ENCODE measurements at regions not wholly inside any gene's neighbourhood (a gene's known extent, or its start where the extent isn't known, plus 50 kb on each side); places are given as distances from the start of the nearest gene placed in this dataset.
"Not testable (repeated sequence)": the region's sequence is repeated elsewhere in the genome, so short reads cannot be mapped to it uniquely, and the experiment has no call there.

DNA sequence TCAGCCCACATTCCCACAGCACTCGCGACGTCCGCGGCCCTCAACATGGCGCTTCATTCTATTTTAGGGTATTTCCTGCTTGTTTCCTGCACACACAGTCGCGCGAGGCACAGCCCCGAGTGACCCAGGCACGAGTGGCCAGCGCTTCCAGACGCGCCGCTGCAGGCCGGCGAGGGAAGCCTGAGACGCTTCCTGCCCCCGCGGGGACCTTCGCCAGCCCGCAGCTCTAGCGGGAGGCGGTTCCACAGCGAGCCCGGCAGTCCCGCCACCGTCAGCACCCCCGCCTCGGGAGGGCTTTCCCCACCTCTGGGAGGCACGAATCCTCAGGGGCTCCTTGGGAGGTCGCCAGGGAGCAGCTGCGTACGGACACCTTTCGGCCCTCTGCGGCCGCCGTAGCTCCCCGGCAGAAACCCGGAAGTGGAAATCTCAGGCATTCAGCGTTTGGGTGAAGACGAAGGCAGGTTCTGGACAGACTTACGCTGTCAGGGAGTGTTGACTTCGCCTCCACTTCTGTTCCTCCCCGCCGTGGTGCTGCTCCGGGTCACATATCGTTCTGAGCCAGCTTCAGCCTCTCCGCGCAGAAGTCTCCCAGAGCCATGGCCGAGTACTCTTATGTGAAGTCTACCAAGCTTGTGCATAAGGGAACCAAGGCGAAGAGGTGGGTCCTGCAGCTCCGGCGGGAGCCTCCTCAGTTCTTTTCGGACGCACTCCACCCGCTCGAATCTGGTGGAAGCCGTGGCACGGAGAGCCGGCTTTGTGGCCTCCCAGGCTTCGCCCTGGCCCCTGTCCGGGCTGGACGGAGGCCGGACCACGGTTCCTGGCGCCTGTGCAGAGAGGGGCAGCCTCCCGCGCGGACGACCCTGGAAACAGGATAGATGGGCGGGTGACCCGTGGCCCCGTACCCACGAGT, 2925.9 kb upstream of the OR11H1 start:
- Histone ChIP-seq H3K36me3 (no peaks in the 10 kb centered on the region), H3K4me3 (peak overlapping the region in 1 of 4 donors; percentile 23), H3K27ac (no peak overlapping the region), H3K4me1 (no peaks in the 10 kb centered on the region), H3K27me3 (no peaks in the 10 kb centered on the region), H3K9me3 (peaks cover 0 to 30% (median 2%) of the 10 kb centered on the region in 4 donors)
- TF ChIP-seq, protein P1, sequence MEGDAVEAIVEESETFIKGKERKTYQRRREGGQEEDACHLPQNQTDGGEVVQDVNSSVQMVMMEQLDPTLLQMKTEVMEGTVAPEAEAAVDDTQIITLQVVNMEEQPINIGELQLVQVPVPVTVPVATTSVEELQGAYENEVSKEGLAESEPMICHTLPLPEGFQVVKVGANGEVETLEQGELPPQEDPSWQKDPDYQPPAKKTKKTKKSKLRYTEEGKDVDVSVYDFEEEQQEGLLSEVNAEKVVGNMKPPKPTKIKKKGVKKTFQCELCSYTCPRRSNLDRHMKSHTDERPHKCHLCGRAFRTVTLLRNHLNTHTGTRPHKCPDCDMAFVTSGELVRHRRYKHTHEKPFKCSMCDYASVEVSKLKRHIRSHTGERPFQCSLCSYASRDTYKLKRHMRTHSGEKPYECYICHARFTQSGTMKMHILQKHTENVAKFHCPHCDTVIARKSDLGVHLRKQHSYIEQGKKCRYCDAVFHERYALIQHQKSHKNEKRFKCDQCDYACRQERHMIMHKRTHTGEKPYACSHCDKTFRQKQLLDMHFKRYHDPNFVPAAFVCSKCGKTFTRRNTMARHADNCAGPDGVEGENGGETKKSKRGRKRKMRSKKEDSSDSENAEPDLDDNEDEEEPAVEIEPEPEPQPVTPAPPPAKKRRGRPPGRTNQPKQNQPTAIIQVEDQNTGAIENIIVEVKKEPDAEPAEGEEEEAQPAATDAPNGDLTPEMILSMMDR (IDR thresholded peaks at IDR 0.05), result no peak
- TF ChIP-seq POLR2A (IDR thresholded peaks at IDR 0.05), result no peak
- DNase-seq, result peak in 1 of 3 donors; percentile 58

DNA sequence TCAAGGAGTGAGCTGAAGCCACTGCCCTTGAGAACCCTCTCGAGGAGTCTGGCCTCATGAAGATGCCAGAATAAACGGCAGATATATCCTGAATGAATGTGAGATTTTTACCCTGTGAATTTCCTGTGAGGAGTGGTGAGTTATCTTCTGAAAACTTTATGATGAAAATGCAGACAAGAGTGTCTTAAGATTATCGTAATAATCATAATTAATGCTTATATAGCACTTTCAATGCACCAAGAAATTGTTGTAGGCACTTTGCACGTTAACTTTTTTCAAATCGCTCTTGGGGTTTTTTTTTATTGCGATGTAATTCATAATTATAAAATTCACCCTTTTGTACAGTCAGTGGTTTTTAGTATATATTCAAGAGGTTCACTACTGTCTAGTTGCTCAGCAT, 2924.6 kb upstream of the OR11H1 start:
- H3K9me3 ChIP-seq, result peaks cover 0 to 24% (median 2%) of the 10 kb centered on the region in 4 donors
- not testable (repeated sequence) for H3K27me3 ChIP-seq, H3K27ac ChIP-seq, H3K4me1 ChIP-seq, H3K4me3 ChIP-seq, DNase-seq, H3K36me3 ChIP-seq

DNA sequence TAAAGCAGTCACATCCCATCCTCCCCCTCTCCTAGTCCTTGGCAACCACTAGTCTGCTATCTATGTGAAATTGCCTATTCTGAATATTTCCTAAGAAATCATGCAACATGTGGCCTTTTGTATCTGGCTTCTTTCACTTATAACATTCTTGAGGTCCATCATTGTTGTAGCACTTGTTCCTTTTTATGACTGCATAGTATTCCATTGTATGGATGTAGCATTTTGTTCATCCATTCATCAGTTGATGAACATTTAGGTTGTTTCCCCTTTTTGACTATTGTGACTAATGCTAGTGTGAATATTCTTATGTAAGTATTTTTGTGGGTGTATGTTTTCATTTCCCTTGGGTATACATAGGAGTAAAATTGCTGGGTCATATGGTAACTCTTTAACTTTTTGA, 2924.2 kb upstream of the OR11H1 start:
- H3K9me3 ChIP-seq, result peaks cover 0 to 22% (median 2%) of the 10 kb centered on the region in 4 donors
- not testable (repeated sequence) for H3K27ac ChIP-seq, H3K4me1 ChIP-seq, H3K36me3 ChIP-seq, H3K27me3 ChIP-seq, H3K4me3 ChIP-seq, DNase-seq

DNA sequence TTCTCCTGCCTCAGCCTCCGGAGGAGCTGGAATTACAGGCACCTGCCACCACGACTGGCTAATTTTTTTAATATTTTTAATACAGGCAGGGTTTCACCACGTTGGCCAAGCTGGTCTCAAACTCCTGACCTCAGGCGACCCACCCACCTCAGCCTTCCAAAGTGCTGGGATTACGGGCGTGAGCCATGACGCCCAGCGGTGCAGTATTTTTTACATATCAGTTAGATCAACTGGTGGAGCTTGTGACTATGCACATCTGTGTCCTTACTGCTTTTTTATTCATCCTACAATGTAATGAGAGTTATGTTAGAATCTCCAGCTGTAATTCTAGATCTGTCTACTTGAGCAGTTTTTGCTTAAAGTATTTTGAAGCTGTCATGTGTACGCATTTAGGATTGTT, 2919.5 kb upstream of the OR11H1 start:
- not testable (repeated sequence) for DNase-seq, H3K4me1 ChIP-seq, H3K9me3 ChIP-seq, H3K4me3 ChIP-seq, H3K27ac ChIP-seq, H3K36me3 ChIP-seq, H3K27me3 ChIP-seq

DNA sequence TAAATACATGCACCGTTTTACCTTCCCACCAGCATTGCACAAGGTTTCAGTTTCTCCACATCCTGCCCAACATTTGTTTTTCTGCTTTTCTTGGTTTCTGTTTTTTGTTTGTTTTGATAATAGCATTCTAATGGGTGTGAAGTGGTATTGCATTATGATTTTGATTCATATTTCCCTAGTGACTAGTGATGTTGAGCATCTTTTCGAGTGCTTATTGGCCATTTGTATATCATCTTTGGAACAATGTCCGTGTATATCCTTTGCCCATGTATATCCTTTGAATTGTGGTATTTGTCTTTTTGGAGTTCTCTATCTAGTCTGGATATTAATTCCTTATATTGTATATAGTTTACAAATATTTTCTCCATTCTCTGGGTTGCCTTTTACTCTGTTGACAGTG, 2914.8 kb upstream of the OR11H1 start:
- no peaks in the 10 kb centered on the region for H3K36me3 ChIP-seq
- TF ChIP-seq POLR2A (IDR thresholded peaks at IDR 0.05), result no peak
- TF ChIP-seq, protein P1 (IDR thresholded peaks at IDR 0.05), result no peak
- no peaks in the 10 kb centered on the region for H3K4me1 ChIP-seq
- H3K4me3 ChIP-seq, result no peak overlapping the region
- no peak for DNase-seq
- H3K27ac ChIP-seq, result no peak overlapping the region
- peaks cover 0 to 5% (median 2%) of the 10 kb centered on the region in 4 donors for H3K9me3 ChIP-seq
- H3K27me3 ChIP-seq, result no peaks in the 10 kb centered on the region

DNA sequence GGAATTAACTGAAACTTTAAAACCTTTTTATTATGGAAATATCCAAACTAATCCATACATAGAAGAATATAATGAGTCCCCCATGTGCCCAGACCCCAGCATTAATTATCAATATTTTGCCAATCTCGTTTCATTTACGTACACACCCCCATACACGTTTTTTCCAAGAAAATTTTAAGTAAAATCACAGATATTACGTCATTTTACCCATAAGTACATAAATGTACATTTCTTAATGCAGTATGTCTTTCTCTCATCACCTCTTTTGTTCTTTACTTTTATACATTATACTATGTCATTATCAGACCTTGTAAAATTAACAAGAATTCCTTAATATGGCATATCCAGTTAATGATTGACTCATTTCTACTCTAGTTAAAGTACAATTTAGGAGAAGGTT, 2914.1 kb upstream of the OR11H1 start:
- H3K9me3 ChIP-seq, H3K27ac ChIP-seq: not testable (repeated sequence)

DNA sequence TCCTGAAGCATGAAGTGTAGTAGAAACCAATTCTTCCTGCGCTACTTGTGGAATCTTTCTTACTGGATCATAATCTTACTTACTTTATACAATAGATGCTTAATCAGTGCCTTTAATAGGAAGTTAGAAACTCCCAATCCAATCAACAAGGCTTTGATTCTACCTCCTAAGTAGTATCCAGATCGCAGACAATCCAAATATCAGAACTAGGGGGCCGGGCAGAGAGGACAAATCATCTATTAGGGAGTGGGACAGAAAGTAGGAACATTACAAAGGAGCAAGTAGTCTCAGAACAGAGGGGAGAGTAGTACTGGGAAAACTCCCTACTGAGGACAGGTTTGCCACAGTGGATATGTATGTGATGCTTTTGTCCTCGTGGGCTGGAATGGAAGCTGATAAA, 2901.1 kb upstream of the OR11H1 start:
- not testable (repeated sequence) for H3K36me3 ChIP-seq, H3K4me3 ChIP-seq, DNase-seq, H3K27me3 ChIP-seq, H3K4me1 ChIP-seq, H3K27ac ChIP-seq
- peaks cover 0 to 19% (median 0%) of the 10 kb centered on the region in 4 donors for H3K9me3 ChIP-seq

More for the DNA sequence above, 2914.1 kb upstream of the OR11H1 start:
- not testable (repeated sequence) for H3K36me3 ChIP-seq, H3K4me3 ChIP-seq, DNase-seq, H3K4me1 ChIP-seq, H3K27me3 ChIP-seq

DNA sequence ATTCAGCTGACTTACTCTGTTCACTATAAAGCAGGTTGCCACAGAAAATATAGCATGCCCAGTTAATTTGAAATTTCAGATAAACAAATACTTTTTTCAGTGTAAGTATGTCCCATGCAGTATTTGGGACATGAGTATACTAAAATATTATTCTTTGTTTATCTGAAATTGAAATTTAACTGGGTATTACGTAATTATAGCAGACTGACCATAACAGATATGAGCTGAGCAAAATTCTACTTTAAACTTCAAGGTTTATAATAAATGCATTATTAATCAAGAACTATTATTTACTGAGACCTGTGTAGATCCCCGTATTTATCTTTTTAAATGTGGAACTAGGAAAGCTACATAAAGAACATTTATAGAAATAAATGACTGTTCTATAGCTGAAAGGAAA, 2898.2 kb upstream of the OR11H1 start:
- H3K27me3 ChIP-seq, DNase-seq, H3K4me1 ChIP-seq, H3K27ac ChIP-seq, H3K4me3 ChIP-seq, H3K36me3 ChIP-seq: not testable (repeated sequence)
- H3K9me3 ChIP-seq, result peaks cover 0 to 18% (median 1%) of the 10 kb centered on the region in 4 donors

DNA sequence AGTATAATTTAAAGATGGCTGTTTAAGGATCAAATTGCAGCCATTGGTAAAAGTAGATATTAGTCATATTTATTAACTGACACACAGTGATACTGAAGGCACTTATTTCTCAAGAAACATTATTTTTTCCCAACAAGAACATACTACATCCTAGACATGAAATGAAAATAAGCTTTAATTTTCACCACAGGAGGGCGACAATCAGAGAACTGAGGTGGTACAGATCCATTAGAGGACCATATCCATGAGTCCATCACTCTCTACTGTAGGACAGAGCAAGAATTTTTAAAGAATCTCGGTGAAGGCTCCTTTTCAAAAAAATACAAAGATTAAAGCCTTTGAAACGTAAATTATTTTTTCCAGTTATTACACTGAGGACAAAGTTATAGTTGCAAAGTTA, 2897.0 kb upstream of the OR11H1 start:
- peaks cover 0 to 23% (median 1%) of the 10 kb centered on the region in 4 donors for H3K9me3 ChIP-seq
- H3K4me1 ChIP-seq, H3K4me3 ChIP-seq, H3K27me3 ChIP-seq, DNase-seq, H3K27ac ChIP-seq, H3K36me3 ChIP-seq: not testable (repeated sequence)

DNA sequence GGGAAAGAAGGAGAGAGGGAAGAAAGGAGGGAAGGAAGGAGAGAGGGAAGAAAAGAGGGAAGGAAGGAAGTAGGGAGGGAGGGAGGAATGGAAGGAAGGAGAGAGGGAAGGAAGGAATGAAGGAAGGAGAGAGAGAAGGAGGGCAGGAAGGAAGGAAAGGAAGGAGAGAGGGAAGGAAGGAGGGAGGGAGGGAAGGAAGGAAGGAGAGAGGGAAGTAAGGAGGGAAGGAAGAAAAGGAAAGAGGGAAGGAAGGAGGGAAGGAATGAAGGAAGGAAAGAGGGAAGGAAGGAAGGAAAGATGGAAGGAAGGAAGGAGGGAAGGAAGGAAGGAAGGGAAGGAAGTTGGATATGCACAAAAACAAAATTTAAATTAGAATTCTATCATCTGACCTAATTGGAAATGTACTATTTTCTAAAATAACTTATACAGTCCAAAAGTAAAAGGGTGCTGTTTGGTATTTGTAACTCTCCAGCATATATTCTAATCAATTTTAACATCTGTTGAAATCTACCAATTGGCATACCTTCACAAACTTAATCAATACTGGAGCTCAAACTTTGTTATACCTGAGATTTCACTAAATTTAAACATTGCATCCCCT, 2890.3 kb upstream of the OR11H1 start:
- not testable (repeated sequence) for H3K27ac ChIP-seq, H3K36me3 ChIP-seq, H3K4me1 ChIP-seq, H3K27me3 ChIP-seq, H3K4me3 ChIP-seq, H3K9me3 ChIP-seq, DNase-seq

DNA sequence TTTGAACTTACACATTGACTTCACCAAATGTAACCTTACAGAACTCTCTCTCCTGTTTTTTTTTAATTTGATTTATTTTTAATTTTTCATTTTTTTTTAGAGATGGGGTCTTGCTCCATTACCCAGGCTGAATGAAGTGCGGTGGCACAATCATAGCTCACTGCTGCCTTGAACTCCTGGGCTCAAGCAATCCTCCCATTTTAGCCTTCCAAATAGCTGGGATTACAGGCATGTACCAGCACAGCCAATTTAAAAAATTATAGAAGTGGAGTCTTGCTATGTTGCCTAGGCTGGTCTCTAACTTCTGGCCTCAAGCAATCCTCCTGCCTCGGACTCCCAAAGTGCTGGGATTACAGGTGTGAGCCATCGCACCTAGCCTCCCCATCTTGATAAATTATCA, 2889.7 kb upstream of the OR11H1 start:
- H3K4me1 ChIP-seq, DNase-seq, H3K4me3 ChIP-seq, H3K27ac ChIP-seq, H3K27me3 ChIP-seq, H3K36me3 ChIP-seq, H3K9me3 ChIP-seq: not testable (repeated sequence)
